Common myeloid progenitor, CD34-positive (primary cell): ENCODE measurements at regions not wholly inside any gene's neighbourhood (a gene's known extent, or its start where the extent isn't known, plus 50 kb on each side); places are given as distances from the start of the nearest gene placed in this dataset.

ENCODE experiments used
- CTCF ChIA-PET: fragments of 350-600 bp; sonication (Branson Sonifier 250); formaldehyde crosslinking; loops from one replicate; lab custom pipeline; 2021; ENCODE audit warnings: antibody characterized with exemption; lab: Charles Lee
- POLR2A ChIA-PET: fragments of 350-600 bp; sonication (Branson Sonifier 250); formaldehyde crosslinking; loops from one replicate; lab custom pipeline; 2021; ENCODE audit warnings: antibody characterized with exemption; lab: Charles Lee
- DNase-seq, 3 donors: peaks; one replicate each; pipeline versions ENCODE4 v3.0.0 to v3.0.0-alpha.2; 2013
- H3K27ac ChIP-seq, 2 experiments: 1 replicate in 1 of 2; 2 replicates in 1 of 2; pipeline ENCODE4 v1.7.0; 2013; ENCODE audit warnings: inconsistent platforms in 2 of 2, low read length in 2 of 2, mild to moderate bottlenecking in 2 of 2, low read depth in 1 of 2, moderate library complexity in 1 of 2; ENCODE audit not compliant: severe bottlenecking in 2 of 2, insufficient read depth in 1 of 2, poor library complexity in 1 of 2
- H3K27me3 ChIP-seq, 5 experiments: replicated peaks in 2 of 5; 1 replicate in 3 of 5; 2 replicates in 2 of 5; pipeline versions ENCODE4 v1.6.1 to v1.7.0; 2013; ENCODE audit warnings: low read length in 4 of 5, mild to moderate bottlenecking in 2 of 5, moderate library complexity in 2 of 5, inconsistent platforms in 1 of 5; ENCODE audit not compliant: insufficient read depth in 5 of 5, control insufficient read depth in 4 of 5
- H3K36me3 ChIP-seq, 4 experiments: 1 replicate in 2 of 4; 2 replicates in 2 of 4; pipeline versions ENCODE4 v1.6.1 to v1.7.0; 2013; ENCODE audit warnings: low read length in 3 of 4, control low read depth in 1 of 4, mild to moderate bottlenecking in 1 of 4; ENCODE audit not compliant: control insufficient read depth in 4 of 4, insufficient read depth in 4 of 4
- H3K4me1 ChIP-seq, 4 experiments: 1 replicate in 3 of 4; 2 replicates in 1 of 4; pipeline versions ENCODE4 v1.6.1 to v1.7.1; 2013; ENCODE audit warnings: low read length in 3 of 4, mild to moderate bottlenecking in 3 of 4, control low read depth in 1 of 4, inconsistent platforms in 1 of 4, moderate library complexity in 1 of 4; ENCODE audit not compliant: control insufficient read depth in 4 of 4, insufficient read depth in 4 of 4; ENCODE audit errors: control extremely low read depth in 1 of 4
- H3K4me3 ChIP-seq, 7 experiments: 1 replicate in 4 of 7; 2 replicates in 3 of 7; pipeline versions ENCODE4 v1.5.1 to v1.7.0; 2013; ENCODE audit warnings: mild to moderate bottlenecking in 7 of 7, low read length in 6 of 7, moderate library complexity in 6 of 7, inconsistent platforms in 2 of 7, low read depth in 2 of 7, control low read depth in 1 of 7; ENCODE audit not compliant: insufficient read depth in 4 of 7, control insufficient read depth in 1 of 7; ENCODE audit errors: extremely low read depth in 1 of 7
- H3K9me3 ChIP-seq, 5 experiments: 1 replicate in 4 of 5; 2 replicates in 1 of 5; pipeline versions ENCODE4 v1.6.1 to v1.7.1; 2013; ENCODE audit warnings: low read length in 4 of 5, mild to moderate bottlenecking in 2 of 5, inconsistent platforms in 1 of 5, low read depth in 1 of 5, moderate library complexity in 1 of 5; ENCODE audit not compliant: control insufficient read depth in 4 of 5, insufficient read depth in 2 of 5; ENCODE audit errors: control extremely low read depth in 1 of 5
- WGBS: methylation state at CpG from one replicate; pipeline ENCODE4 v1.1.5; 2013; ENCODE audit not compliant: insufficient coverage; 5-methylcytosine and 5-hydroxymethylcytosine counted together

DNA sequence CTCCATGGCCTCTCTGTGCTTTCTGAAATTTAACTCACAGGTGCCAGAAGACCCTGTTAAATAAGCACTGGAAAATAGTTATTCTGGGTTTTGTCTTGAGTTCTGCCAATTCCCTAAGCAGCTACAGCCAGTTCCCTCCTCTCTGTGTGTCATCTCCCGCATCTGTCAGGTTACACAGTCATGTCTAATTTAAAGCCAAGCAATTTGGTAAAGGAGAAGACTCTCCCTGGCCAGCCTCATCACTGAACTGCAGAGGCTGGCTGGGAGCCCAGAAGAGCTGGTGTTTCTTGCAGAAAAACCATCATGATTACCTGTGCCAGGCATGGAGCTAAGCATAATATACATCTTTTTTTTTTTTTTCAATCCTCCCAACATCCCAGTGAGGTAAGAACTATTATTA is 141.3 kb upstream of the ZNF366 start:
- Histone ChIP-seq H3K4me1 (no peaks in the 10 kb centered on the region), H3K36me3 (no peaks in the 10 kb centered on the region), H3K9me3 (no peaks in the 10 kb centered on the region), H3K27ac (no peak overlapping the region), H3K4me3 (no peak overlapping the region), H3K27me3 (peaks cover 0 to 5% (median 0%) of the 10 kb centered on the region in 5 experiments)
- DNase-seq = no peak
- ChIA-PET CTCF (no interaction called here), POLR2A (no interaction called here)
- 100% methylated on average over 1 of the region's 1 CpG for WGBS

- ChIA-PET CTCF (no interaction called here), POLR2A (no interaction called here)
- H3K4me3 ChIP-seq = no peak overlapping the region
- peaks cover 0 to 3% (median 0%) of the 10 kb centered on the region in 5 experiments for H3K27me3 ChIP-seq
- no peaks in the 10 kb centered on the region for H3K4me1 ChIP-seq
- H3K9me3 ChIP-seq = no peaks in the 10 kb centered on the region
- DNase-seq = no peak
- no peak overlapping the region for H3K27ac ChIP-seq
- no CpG with 5 or more reads among the region's 2 CpGs for WGBS
- no peaks in the 10 kb centered on the region for H3K36me3 ChIP-seq
These were observed 140.6 kb upstream of the ZNF366 start for GRCh38 chr5:72647806-72648205.

DNA sequence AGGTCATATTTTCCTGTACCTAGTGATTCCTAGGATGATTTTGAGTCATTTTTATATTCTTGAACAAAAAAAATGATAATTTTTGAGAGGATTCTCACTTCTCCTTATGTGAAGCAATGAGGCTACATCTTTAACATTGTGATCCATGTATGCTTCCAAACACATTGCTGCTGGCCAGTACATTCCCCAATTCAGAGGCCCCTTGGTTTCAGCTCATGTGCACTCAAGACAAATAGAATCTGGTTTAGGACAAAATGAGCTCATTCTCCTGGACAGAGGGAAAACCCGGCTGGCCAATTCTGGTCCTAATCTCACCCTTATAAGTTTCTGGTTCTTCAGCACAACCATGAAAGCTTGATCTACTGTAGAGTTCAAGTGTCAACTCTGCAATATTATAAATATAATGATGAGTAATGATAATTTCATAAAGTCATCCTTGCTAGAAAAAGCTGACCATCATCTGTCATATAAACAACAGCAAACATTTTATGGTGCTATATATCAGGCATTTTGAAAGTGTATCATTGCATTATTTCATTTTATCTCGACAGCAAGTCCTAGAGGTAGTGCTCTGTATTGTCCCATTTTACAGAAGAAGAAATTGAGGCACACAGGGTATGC is 139.1 kb upstream of the ZNF366 start:
- 100% methylated on average over 1 of the region's 2 CpGs for WGBS
- ChIA-PET POLR2A (no interaction called here), CTCF (no interaction called here)
- Histone ChIP-seq H3K27me3 (no peaks in the 10 kb centered on the region), H3K4me3 (no peak overlapping the region), H3K36me3 (no peaks in the 10 kb centered on the region), H3K4me1 (no peaks in the 10 kb centered on the region), H3K9me3 (no peaks in the 10 kb centered on the region), H3K27ac (no peak overlapping the region)
- no peak for DNase-seq

GRCh38 chr5:72645064-72645846 is 138.0 kb upstream of the ZNF366 start:
- POLR2A ChIA-PET = interaction anchor here (0.6 kb wide), 1 partner anchor 214 kb away, joined by 3 read pairs; no protein-coding TSS in a partner anchor
- DNase-seq = no peak
- H3K9me3 ChIP-seq = no peaks in the 10 kb centered on the region
- CTCF ChIA-PET = interaction anchor here (1.1 kb wide), 1 partner anchor 16 kb away, joined by 3 read pairs; no protein-coding TSS in a partner anchor
- 96% methylated on average over 4 of the region's 6 CpGs for WGBS
- no peaks in the 10 kb centered on the region for H3K27me3 ChIP-seq
- no peak overlapping the region for H3K27ac ChIP-seq
- H3K36me3 ChIP-seq = no peaks in the 10 kb centered on the region
- H3K4me3 ChIP-seq = no peak overlapping the region
- no peaks in the 10 kb centered on the region for H3K4me1 ChIP-seq

- H3K27me3 ChIP-seq = no peaks in the 10 kb centered on the region
- no peak overlapping the region for H3K4me3 ChIP-seq
- WGBS = no CpG with 5 or more reads among the region's 2 CpGs
- no peaks in the 10 kb centered on the region for H3K4me1 ChIP-seq
- no peaks in the 10 kb centered on the region for H3K36me3 ChIP-seq
- no peak overlapping the region for H3K27ac ChIP-seq
- POLR2A ChIA-PET = no interaction called here
- H3K9me3 ChIP-seq = no peaks in the 10 kb centered on the region
- DNase-seq = no peak
- CTCF ChIA-PET = interaction anchor here (1.1 kb wide), 1 partner anchor 15 kb away, joined by 3 read pairs; no protein-coding TSS in a partner anchor
These were observed 137.1 kb upstream of the ZNF366 start for GRCh38 chr5:72644296-72644695.

DNA sequence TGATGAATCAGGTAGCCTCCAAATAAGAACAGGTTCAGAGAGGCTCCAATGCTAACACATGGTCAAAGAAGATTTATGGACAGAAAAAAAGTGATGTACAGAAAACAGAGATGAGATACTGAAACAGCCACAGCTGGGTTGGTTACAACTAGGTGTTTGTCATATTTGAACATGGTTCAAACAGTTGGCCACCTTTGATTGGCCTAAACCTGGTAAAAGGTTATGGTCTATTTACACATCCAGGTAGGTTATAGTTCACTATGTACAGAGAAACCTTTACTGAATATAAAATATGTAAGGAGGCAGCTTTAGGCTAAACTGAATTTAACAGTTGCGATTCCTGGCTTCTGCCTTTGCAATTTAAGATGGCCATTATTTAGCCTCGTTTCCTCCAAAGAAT is 134.0 kb upstream of the ZNF366 start:
- POLR2A ChIA-PET = no interaction called here
- no peaks in the 10 kb centered on the region for H3K4me1 ChIP-seq
- CTCF ChIA-PET = no interaction called here
- H3K27ac ChIP-seq = no peak overlapping the region
- no peak for DNase-seq
- no peaks in the 10 kb centered on the region for H3K9me3 ChIP-seq
- 100% methylated on average over 2 of the region's 2 CpGs for WGBS
- H3K27me3 ChIP-seq = no peaks in the 10 kb centered on the region
- H3K36me3 ChIP-seq = no peaks in the 10 kb centered on the region
- H3K4me3 ChIP-seq = no peak overlapping the region

GRCh38 chr5:72637058-72637457 is 129.8 kb upstream of the ZNF366 start:
- H3K4me1 ChIP-seq = no peaks in the 10 kb centered on the region
- DNase-seq = no peak
- CTCF ChIA-PET = interaction anchor here (1.0 kb wide), 1 partner anchor 16 kb away, joined by 3 read pairs; no protein-coding TSS in a partner anchor

More at GRCh38 chr5:72637058-72637457, 129.8 kb upstream of the ZNF366 start:
- Histone ChIP-seq H3K4me3 (no peak overlapping the region), H3K36me3 (no peaks in the 10 kb centered on the region), H3K27ac (no peak overlapping the region), H3K27me3 (no peaks in the 10 kb centered on the region), H3K9me3 (no peaks in the 10 kb centered on the region)
- POLR2A ChIA-PET = no interaction called here
